LNCaP clone FGC (cell line): ENCODE measurements at regions not wholly inside any gene's neighbourhood (a gene's known extent, or its start where the extent isn't known, plus 50 kb on each side); places are given as distances from the start of the nearest gene placed in this dataset.

ENCODE experiments used
- DNase-seq: peaks from one replicate; pipeline ENCODE4 v3.0.0-alpha.2; 2011; ENCODE audit warnings: low read depth
- H3K4me3 ChIP-seq: 2 replicates; pipeline ENCODE4 v1.5.1; 2011; ENCODE audit warnings: mild to moderate bottlenecking, low read depth, low read length, control low read depth
- CTCF ChIP-seq: IDR thresholded peaks from 2 replicates; pipeline ENCODE4 v1.5.1; 2012; ENCODE audit warnings: mild to moderate bottlenecking; ENCODE audit not compliant: control insufficient read depth, insufficient read depth; ENCODE audit errors: extremely low read depth

- no peak for TF ChIP-seq CTCF
- no peak overlapping the region for H3K4me3 ChIP-seq
- DNase-seq = no peak
These were observed 96.7 kb upstream of the ARAP3 start for GRCh38 chr5:141778683-141779082.

DNA sequence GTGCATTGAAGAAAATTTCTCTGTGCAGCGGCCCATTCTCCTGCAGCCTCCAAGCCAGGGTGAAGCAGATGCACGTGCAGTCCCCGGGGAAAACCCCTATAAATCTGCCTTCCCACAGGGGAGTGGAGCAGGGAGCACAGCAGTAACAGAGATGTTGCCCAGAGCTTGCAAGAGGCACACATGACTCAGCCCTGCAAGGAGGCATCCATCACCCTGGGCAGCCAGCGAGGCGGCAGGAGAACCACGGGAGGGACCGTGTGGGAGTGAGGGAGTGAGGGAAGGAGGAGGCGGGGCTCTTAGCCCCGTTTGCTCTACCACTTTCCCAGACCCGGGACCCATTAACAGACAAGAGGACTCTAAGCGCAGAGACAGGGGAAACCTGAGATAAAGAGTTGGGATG lies 96.2 kb upstream of the ARAP3 start:
- H3K4me3 ChIP-seq = no peak overlapping the region
- TF ChIP-seq CTCF = no peak
- no peak for DNase-seq

- TF ChIP-seq CTCF = no peak
- DNase-seq = no peak
These were observed 95.7 kb upstream of the ARAP3 start for GRCh38 chr5:141777711-141778110.

DNA sequence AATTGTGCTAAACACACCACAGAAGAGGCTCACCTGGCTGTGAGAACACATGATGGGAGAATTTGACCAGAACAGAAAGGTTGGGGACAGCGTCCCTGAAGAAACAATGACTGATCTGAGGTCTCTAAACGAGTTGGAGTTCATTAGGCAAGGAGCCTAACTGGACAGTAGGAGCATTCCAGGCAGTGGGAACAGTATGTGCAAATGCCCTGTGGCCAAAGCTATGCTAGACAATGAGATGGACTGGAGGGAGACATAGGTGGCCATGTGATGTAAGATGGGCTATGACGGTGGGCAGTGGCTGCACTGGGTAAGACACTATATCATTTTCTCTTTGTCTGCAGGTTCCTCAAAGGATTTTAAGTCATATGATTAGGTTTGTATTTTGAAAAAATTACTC lies 95.1 kb upstream of the ARAP3 start:
- no peak for TF ChIP-seq CTCF
- no peak for DNase-seq
- no peak overlapping the region for H3K4me3 ChIP-seq

More at GRCh38 chr5:141777711-141778110, 95.7 kb upstream of the ARAP3 start:
- H3K4me3 ChIP-seq = no peak overlapping the region

DNA sequence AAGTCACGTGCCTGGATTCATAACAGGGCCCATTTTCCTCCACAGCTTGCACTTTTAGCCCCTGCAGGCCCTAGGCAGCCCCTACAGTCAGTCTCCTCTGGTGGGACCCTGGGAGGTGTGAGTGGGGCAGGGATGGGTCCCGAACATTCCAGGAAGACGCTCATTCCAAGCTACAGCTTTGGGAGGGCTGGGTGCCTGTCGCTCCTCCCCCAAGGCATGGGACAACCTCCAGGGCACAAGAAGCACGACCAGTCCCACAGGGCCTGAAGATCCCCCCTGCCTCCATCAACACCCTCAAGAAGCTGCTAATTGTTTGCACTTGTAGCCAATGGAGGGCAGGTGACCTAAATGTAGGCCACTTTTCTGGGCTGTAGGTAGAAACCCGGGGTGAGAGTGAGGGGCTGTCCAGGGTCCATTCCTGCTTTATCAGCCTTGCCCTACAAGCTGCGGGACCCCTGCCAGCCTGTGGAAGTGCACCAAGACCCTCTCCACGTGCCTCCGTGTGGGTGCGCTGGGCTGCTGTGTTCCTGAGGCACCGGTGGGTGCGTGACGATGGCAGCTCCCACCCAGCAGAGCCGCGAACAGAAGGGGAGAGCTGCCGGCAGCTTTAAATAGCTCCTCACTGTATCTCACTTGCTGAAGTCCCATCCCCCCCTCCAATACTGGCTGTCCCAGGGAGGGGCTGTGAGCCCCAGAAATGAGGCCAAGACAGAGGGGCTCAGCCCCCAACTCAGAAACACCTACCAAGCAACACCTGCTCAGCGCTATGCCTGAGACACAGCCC lies 91.9 kb upstream of the ARAP3 start:
- DNase-seq = no peak
- H3K4me3 ChIP-seq = no peak overlapping the region
- no peak for TF ChIP-seq CTCF

- no peak for TF ChIP-seq CTCF
- H3K4me3 ChIP-seq = no peak overlapping the region
- DNase-seq = no peak
These were observed 90.3 kb upstream of the ARAP3 start for GRCh38 chr5:141772281-141772680.

DNA sequence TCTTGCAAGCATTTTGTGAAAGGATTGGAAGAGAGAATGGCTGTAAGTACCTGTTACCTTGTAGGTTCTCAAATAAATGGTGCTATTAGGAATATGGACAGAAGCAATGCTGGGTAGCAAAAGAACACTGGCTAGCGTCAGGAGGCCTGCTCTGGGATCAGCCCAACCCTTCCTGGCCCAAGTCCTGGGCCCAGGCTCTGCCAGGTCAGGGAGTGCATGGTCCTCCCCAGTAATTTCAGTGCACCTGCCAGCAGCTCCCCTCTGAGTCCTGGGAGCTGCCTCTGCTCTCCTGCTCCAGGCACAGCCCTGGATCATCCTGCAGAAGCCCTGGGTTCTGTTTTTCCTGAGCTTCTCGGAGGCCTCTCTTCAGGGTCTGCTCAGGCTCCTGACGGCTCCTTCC lies 89.5 kb upstream of the ARAP3 start:
- DNase-seq = no peak
- no peak for TF ChIP-seq CTCF
- H3K4me3 ChIP-seq = no peak overlapping the region
